GM19238 (cell line): ENCODE measurements at regions not wholly inside any gene's neighbourhood (a gene's known extent, or its start where the extent isn't known, plus 50 kb on each side); places are given as distances from the start of the nearest gene placed in this dataset.
"Not testable (repeated sequence)": the region's sequence is repeated elsewhere in the genome, so short reads cannot be mapped to it uniquely, and the experiment has no call there.

Experiments
- DNase-seq: peaks from one replicate; pipeline ENCODE4 v3.0.0; 2011; ENCODE audit warnings: low spot score; ENCODE audit not compliant: insufficient read length

DNA sequence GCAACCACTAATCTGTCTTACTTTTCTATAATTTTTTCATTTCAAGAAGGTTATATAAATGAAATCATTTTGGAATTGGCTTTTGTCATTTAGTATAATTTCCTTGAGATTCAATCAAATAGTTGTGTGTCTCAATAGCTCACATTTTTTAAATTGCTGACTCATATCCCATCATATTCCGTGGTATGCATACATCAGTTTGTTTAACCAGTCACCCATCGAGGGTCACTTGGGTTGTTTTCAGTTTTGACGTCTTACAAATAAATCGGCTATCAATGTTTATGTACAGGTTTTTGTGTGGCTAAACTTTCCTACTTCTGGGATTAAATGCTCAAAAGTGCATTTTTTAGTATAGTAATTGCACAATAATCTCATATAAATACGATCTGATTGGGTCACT lies 185.5 kb downstream of the TAF11L14 start:
- DNase-seq: no peak

DNA sequence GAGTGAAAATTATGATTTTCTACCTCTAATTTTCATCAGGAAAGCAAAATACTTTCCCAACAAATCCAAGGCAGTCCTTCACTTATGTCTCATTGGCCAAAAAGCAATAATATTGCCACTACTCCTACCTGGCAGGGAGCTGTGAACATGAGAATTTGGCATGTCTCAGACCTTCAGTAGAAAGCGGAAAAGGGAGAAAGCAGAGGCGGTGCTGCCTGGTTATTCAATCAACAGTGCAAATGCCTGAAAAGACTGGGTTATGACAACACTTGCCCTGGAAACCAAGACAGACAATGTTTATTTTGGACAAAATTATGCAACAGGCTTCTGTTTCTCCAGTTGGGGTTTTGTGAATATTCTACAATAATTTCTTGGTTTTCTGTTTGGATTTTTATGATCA lies 194.4 kb downstream of the TAF11L14 start:
- no peak for DNase-seq

DNA sequence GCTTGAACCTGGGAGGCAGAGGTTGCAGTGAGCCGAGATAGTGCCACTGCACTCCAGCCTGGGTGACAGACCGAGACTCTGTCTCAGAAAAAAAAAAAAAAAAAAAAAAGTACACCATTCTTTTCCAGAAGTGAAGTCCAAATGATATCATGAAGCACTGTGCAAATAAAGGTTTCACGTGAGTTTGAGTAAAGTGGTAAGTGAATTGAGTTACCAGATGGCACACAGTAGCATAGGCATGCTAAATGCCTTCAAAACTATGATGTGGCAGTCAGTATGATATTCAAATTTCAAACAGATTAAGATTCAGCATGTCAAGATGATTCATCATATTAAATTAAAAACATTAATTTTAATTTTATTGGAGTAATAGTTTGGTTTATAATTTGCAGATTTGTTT lies 195.2 kb downstream of the TAF11L14 start:
- no peak for DNase-seq

DNA sequence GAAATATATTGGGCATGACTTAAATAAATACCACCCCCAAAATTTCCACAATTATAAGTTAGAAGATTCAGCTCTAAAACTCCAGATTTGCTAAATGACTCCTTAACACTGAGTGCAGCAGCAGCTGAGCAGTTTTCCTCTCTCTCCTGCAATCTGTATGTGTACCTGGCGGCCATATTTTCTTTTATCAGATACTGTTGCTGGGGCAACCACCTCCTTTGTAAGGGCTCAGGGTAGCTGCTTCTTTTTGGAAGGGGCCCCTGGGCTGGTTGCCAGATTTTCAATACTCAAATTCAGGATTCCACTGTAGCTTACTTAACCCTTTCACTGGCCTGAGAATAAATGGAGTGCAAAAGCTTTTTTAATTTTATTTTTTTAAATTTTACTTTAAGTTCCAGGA lies 197.0 kb downstream of the TAF11L14 start:
- DNase-seq: no peak

DNA sequence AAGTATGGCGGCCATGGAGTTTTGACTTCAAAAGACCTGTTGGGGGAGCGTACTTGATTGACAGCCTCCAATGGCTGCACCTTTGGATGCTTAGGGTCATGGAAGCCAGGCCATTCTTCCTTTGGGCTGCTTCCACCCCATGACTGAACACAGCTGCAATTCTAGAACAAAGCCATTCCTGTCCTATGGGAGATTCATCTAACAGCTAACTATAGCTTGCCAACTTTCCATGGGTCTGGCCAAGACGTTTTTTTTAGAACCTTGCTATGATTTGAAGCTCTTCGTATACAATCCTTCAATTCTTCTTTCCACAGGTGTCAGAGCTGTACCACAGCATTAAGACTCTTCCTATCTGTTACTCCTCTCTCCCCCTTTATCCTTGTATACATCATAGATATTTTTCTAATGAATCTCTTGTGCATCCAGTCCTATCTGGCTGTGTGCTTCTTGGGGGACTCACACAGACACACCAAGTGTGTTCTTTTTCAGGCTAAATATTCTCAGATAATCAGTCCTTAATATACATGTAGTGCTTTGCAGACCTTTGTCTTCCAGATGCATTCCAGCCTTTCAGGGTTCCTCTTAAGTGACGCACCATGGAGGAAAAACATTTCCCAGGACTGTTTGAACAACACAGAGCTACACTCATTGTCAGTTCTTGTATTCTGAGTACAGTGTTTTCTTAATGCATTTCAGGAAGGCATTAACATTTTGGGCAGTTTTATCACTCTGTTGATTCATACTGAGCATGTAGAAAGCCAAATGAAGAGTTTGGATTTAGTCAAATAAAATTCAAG lies 198.9 kb downstream of the TAF11L14 start:
- DNase-seq: no peak

DNA sequence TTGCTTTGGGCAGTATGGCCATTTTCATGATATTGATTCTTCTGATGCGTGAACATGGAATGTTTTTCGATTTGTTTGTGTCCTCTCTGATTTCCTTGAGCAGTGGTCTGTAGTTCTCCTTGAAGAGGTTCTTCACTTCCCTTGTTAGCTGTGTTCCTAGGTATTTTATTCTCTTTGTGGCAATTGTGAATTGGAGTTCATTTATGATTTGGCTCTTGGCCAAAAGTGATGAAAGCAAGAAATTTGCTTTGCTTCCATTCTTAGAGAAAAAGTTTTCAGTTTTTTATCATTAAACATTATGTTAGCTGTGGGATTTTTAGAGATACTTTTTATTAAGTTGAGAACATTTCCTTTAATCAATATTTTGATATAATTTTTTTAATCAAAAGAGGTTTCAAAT lies 203.5 kb downstream of the TAF11L14 start:
- no peak for DNase-seq

DNA sequence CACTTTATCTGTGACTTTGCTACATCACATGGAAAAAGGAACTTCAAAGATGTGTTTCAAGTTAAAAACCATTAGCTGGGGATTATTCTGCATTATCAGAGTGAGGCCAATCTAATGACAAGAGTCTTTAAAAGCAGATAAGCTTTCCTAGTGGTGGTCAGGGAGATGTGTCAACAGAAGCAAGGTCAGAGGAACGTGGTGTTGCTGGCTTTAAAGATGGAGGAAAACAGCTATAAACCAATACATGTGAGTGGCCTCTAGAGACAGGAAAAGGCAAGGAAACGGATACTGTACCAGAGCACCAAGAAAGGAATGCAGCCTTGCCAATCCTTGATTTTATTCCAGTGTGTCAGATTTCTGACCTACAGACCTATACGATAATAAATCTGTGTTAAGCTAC lies 204.2 kb downstream of the TAF11L14 start:
- no peak for DNase-seq

DNA sequence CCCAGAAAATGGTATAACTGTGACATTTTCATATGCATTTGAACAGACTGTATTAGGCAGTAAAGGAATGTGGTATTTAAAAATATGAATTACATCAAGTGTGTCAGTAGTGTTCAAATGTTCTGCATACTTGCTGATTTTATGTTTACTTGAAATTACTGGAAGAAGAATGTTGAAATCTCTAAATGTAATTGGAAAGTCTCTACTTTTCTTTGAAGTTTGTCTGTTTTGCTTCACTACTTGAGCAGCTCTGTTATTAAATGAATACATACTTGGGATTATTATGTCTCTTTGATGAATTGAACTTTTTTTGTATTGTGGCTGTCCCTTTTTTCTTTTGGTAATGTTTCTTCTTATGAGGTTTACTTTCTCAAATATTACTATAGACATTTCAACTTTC lies 205.6 kb downstream of the TAF11L14 start:
- DNase-seq: no peak

DNA sequence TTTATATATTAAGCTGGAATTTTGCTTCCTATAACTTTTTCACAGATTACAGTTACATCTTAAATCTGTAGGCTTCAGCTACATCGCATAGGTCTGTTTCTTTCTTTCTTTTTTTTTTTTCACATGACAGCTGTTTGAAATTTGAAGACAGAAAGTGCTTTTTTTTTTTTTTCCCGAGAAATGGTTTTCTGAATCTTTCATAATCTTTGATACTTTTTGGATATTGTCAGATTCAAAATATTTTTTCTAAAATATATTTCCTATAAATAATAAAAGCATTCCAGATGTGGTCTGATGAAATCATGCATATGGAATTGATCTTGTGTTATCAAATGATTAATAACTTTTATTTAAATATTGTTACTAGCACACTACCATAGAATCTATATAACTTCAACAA lies 212.2 kb downstream of the TAF11L14 start:
- no peak for DNase-seq

DNA sequence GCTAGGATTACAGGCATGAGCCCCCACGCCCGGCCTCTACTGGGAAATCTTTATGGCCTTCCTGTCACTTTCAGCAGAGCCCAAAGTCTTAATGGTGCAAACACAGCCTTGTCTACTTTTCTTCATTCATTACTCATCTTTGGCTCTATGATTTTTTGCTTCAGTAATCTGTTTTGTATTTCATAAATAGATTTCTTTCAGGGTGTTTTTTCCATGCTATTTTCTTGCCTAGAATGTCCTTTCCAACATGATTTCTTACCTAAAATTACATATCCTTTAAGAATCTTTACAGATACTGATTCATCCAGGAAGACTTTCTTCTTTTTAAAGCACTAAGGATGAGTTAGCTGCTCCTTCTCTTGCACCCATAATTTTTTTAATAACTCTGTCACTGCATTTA lies 213.0 kb downstream of the TAF11L14 start:
- DNase-seq: no peak

DNA sequence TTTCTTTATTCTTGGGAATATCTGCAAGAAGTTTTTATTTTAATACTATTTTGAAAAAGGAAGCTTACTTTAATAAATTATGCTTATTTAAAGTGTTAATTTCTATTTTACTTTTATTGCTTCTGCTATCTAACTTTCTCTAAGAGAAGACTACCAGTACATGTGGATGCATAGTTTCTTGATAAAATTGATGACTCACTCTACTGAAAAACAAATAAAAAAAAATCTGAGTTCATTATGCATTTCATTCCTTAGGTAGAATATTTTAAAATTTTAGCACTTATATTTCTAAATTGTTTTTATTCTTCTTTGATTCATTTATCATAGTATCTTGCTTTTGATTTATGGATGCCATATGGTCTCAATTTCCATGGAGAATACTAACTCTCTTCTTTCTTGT lies 217.9 kb downstream of the TAF11L14 start:
- no peak for DNase-seq

DNA sequence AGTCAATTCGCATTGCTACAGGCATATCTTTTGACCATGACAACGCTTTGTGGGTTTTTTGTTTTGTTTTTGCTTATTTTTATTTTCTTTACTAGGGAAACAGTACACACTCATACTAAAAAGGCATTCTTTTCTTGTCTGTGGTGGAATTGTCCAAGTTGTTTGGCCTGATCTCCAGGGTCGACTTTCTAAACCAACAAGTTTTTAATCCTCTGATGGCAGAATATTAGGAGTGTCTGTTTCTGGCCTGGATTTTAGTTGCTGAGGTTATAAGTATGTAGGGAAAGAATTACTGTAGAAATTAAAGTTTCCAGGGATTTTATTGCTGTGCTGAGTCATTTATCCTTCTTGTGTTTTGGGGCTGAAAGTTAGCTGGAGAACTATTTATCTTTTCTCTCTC lies 218.5 kb downstream of the TAF11L14 start:
- no peak for DNase-seq

DNA sequence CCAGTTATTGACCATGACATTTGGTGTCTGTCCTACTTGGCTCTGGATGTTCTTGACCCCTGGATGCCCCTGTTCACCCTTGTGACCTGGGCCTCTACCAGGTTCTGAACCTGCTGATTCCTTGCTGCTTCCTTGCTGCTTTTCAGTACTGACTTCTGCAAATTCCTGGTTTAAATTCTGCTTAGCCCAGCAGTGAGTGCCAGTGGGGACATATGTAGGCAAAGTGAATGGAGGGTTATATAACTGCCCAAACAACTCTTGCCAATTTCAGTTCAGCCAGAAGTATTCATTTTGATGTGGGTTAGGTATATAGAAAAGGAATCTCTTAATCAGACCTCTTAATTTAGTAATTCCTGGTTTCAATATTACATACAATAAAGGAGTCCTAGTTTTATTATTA lies 220.6 kb downstream of the TAF11L14 start:
- DNase-seq: no peak

DNA sequence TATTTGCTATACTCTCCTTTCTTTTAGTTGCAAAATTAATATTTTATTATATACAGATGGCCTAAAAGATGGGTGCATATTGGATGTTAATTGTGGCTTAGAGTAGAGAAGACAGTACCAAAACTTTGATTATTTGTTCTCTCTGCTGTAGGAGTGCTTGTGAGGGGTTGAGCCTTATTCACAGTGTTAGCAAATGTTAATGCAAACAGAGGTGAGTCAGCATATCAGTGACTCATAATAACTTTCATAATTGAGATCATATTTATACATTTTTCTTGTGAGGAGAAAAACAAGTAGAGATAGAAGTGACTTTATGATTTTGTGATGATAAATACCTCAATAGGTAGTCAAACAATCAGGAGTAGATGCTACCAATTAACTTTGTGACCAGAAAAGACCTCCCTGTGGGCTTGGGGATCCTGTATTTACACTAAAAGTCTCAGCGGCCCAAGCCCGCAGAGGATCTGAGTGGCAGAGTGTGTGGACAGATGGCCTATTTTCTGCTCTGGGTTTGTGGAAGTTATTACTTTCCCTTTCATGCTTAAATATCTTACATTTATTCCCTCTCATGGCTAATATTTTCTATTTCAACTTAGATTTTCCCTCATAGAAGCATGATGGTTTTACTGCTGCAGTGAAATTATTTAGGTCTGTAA lies 226.5 kb downstream of the TAF11L14 start:
- no peak for DNase-seq

DNA sequence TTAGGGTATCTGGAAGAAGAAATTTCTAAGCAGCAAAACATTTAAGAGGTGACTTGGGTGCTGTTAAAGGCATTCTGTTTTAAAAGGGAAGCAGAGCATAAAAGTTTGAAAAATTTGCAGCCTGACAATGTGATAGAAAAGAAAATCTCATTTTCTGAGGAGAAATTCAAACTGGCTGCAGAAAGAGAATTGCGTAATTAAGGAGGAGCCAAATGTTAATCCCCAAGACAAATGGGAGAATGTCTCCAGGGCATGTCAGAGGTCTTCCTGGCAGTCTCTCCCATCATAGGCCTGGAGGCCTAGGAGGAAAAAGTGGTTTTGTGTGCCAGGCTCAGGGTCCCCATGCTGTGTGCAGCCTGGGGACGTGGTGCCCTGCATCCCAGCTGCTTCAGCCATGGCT lies 230.6 kb downstream of the TAF11L14 start:
- DNase-seq: not testable (repeated sequence)

DNA sequence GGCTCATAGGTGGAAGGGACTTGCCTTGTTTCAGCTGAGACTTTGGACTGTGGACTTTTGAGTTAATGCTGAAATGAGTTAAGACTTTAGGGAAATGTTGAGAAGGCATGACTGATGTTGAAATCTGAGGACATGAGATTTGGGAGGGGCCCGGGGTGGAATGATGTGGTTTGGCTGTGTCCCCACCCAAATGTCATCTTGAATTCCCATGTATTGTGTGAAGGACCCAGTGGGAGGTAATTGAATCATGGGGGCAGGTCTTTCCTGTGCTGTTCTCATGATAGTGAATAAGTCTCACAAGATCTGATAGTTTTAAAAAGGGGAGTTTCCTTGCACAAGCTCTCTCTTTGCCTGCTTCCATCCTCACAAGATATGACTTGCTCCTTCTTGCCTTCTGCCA lies 231.7 kb downstream of the TAF11L14 start:
- DNase-seq: not testable (repeated sequence)

DNA sequence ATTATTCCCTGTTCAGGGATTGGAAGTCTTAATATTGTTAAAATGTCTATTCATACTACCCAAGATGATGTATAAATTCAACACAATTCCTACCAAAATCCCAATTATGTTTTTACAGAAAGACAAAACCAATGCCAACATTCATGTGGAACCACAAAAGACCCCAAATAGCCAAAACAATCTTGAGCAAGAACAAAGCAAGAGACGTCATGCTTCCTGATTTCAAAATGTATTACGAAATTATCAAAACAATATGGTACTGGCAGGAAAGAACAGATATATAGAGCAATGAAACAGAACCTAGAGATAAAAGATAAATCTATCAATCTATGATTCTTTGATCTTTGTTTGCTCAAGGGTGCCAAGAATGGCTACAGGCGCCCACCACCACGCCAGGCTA lies 237.9 kb downstream of the TAF11L14 start:
- no peak for DNase-seq

DNA sequence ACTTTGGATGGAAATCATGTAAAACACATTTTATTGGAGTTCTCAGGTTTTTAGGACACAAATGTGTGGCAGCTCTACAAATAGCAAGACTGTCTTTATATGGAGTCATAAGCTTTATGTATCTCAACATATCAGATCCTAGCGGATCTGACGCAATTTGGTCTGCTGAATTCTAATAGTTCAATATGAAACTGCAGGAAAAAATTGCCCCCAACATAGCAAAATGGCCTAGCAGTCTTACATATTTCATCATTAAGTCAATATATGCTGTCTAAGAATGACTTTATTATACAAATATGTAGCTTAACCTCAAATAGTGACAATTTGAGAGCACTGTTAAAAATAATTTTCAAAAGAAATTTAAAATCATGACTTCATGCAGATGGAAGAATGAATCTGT lies 244.3 kb downstream of the TAF11L14 start:
- DNase-seq: no peak

DNA sequence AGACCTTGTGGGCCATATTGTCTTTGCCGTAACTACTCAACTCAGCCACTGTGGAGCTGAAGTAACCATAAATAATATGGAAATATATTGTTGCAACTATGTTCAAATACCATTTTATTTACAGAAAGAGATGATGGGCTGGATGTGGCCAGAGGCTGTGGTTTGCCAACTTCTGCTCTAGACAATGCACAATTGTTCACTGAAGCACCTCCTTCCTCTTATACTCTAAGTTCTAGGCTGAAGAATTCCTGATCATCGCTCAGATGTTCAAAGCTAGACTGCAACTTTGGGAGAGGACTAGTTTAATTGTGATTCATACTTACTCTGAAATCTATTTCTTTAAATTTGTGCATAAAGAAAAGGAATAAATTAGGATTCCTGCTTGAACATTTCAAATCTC lies 245.0 kb downstream of the TAF11L14 start:
- DNase-seq: no peak

DNA sequence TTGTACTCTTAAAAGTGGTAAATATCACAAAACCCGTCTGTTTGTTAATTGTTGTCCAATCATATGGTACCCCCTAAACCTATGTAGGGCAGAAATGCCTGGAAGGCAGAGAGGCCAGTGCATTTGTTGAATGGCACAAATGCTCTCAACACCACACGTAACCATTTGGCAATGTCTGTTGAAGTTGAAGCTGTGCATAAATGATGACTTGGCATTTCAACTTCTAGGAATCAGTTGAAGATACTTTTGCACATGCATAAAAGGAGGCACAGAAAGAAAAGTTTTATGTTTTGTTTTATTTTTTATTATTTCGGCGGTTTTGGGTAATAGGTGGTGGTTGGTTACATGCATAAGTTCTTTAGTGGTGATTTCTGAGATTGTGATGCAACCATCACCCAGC lies 246.6 kb downstream of the TAF11L14 start:
- no peak for DNase-seq

DNA sequence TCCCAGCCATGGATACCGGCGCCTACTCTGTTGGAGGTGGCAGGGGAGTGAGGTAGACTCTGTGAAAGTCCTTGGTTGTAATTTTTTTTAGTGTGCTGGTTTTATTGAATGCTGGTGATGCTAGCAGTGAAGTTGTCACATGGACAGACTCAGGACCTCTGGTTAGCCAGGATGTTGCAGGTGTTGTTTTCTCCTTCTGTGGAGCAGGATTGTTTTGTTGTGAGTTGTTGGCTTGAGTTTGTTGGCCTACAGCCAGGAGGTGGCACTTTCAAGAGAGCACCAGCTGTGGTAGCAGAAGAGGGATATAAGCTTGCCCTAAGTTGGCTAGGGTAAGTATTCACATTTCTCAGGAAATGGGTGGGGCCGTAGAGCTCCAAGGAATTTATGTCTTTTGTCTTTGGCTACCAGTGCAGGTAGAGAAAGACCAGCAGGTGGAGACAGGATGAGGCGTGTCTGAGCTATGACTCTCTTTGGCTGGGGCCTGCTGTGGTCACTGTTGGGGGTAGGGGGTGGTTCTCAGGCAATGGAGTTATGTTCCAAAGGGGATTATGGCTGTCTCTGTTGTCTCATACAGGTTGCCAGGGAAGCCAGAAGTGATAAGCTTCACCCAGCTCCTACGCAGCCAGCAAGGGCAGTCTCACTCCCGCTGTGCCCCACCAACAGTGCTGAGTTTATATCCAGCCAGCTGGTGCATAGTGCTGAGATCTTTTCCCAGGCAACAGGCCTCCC lies 248.7 kb downstream of the TAF11L14 start:
- no peak for DNase-seq

DNA sequence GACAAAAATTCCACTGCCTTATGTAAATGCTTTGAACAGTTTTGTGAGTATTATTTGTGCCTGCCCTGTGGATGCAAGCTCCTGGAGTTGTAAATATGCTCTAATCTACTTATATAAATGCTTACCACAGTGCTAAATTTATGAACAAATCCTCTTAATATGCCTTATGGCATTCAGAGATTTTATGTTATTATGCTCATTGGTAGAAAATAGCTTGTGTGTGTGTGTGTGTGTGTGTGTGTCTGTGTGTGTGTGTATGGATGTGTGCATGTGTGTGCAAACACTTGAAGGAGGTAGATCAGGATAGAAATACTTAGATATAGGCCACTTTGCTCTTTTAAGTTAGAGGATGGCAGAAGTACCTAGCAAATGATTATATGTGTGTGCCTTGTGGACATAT lies 253.9 kb downstream of the TAF11L14 start:
- DNase-seq: no peak

DNA sequence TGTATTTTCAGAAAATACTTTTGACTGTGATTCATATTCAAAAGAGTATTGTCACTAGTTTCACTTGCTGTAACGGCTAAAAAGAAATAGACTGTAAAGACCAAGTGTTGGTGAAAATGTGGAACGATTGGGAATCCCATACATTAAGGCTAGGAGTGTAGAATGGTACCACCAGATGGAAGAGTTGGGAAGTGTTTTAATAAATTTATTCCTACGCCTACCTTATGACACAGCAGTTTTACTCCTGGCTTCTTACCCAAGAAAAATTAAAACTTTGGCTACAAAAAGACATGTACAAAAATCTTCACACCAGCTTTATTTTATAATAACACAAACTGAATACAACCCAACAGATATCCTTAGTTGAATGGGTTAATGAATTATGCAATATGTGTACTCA lies 256.2 kb downstream of the TAF11L14 start:
- no peak for DNase-seq
